Activated CD8-positive, alpha-beta T cell treated with anti-CD3 and anti-CD28 coated beads for 36 hours (primary cell): ENCODE measurements at regions not wholly inside any gene's neighbourhood (a gene's known extent, or its start where the extent isn't known, plus 50 kb on each side); places are given as distances from the start of the nearest gene placed in this dataset.

ENCODE experiments used
- ATAC-seq: fragments of 200-7000 bp; cut with Tn5 transposase; one replicate; pipeline ENCODE4 v1.10.0; 2021; ENCODE audit warnings: mild to moderate bottlenecking, moderate library complexity
- CTCF ChIA-PET: fragments of 350-600 bp; sonication (Branson Sonifier 250); formaldehyde crosslinking; loops from one replicate; lab custom pipeline; 2021; ENCODE audit warnings: antibody characterized with exemption; lab: Charles Lee
- POLR2A ChIA-PET: fragments of 350-600 bp; sonication (Branson Sonifier 250); formaldehyde crosslinking; loops from one replicate; lab custom pipeline; 2021; ENCODE audit warnings: antibody characterized with exemption; lab: Charles Lee
- DNase-seq: peaks from one replicate; pipeline ENCODE4 v3.0.0-alpha.2; 2020
- H3K27ac Mint-ChIP-seq: one replicate; pipeline ENCODE4 v1.8.0; 2021; ENCODE audit warnings: mild to moderate bottlenecking, mixed read lengths
- H3K27me3 Mint-ChIP-seq: one replicate; pipeline ENCODE4 v1.8.0; 2021; ENCODE audit warnings: mixed read lengths
- H3K36me3 Mint-ChIP-seq: one replicate; pipeline ENCODE4 v1.8.0; 2021; ENCODE audit warnings: low read depth, mixed read lengths
- H3K4me1 Mint-ChIP-seq: one replicate; pipeline ENCODE4 v1.8.0; 2021; ENCODE audit warnings: low read depth, mixed read lengths
- H3K4me3 Mint-ChIP-seq: one replicate; pipeline ENCODE4 v1.8.0; 2021; ENCODE audit warnings: mild to moderate bottlenecking, moderate library complexity, mixed read lengths
- H3K9me3 Mint-ChIP-seq: one replicate; pipeline ENCODE4 v1.8.0; 2021; ENCODE audit warnings: mixed read lengths
- CTCF ChIP-seq: fragments of 200-600 bp; IDR thresholded peaks from one replicate; pipeline ENCODE4 v1.8.0; 2022; ENCODE audit warnings: antibody characterized with exemption, mild to moderate bottlenecking
- intact Hi-C: fragments of 100-400 bp; cut with micrococcal nuclease; formaldehyde crosslinking; loops from one replicate; pipeline ENCODE4 v1.10.0; 2022

- ATAC-seq (no peak), DNase-seq (no peak)
- intact Hi-C loops, result no loop called here
- H3K9me3 Mint-ChIP-seq, result peaks cover 2% of the 10 kb centered on the region
- POLR2A ChIA-PET, result no interaction called here
- H3K27me3 Mint-ChIP-seq, result no peaks in the 10 kb centered on the region
- no peaks in the 10 kb centered on the region for H3K4me1 Mint-ChIP-seq
- H3K36me3 Mint-ChIP-seq, result no peaks in the 10 kb centered on the region
- no peak overlapping the region for H3K27ac Mint-ChIP-seq
- TF ChIP-seq CTCF, result no peak
- H3K4me3 Mint-ChIP-seq, result no peak overlapping the region
- CTCF ChIA-PET, result no interaction called here
Measured at GRCh38 chr14:87430810-87431209, 562.2 kb downstream of the GALC start.

- ChIA-PET POLR2A (no interaction called here), CTCF (no interaction called here)
- DNase-seq, result no peak
- ATAC-seq, result no peak
- Mint-ChIP-seq H3K4me3 (no peak overlapping the region), H3K36me3 (no peaks in the 10 kb centered on the region), H3K4me1 (no peaks in the 10 kb centered on the region), H3K27ac (no peak overlapping the region), H3K27me3 (no peaks in the 10 kb centered on the region), H3K9me3 (peaks cover 6% of the 10 kb centered on the region)
- TF ChIP-seq CTCF, result no peak
- intact Hi-C loops, result no loop called here
Measured at GRCh38 chr14:87430214-87430613, 562.8 kb downstream of the GALC start.

GRCh38 chr14:87419925-87420324 is 573.1 kb downstream of the GALC start:
- no peaks in the 10 kb centered on the region for H3K36me3 Mint-ChIP-seq
- ChIA-PET POLR2A (no interaction called here), CTCF (no interaction called here)
- no peaks in the 10 kb centered on the region for H3K4me1 Mint-ChIP-seq
- TF ChIP-seq CTCF, result no peak
- intact Hi-C loops, result no loop called here
- no peak overlapping the region for H3K27ac Mint-ChIP-seq
- H3K9me3 Mint-ChIP-seq, result peaks cover 2% of the 10 kb centered on the region
- H3K27me3 Mint-ChIP-seq, result no peaks in the 10 kb centered on the region
- no peak overlapping the region for H3K4me3 Mint-ChIP-seq
- ATAC-seq, result no peak
- no peak for DNase-seq

GRCh38 chr14:87411370-87411769 is 581.6 kb downstream of the GALC start:
- no peak overlapping the region for H3K27ac Mint-ChIP-seq
- DNase-seq, result no peak
- no peaks in the 10 kb centered on the region for H3K36me3 Mint-ChIP-seq
- ChIA-PET POLR2A (no interaction called here), CTCF (no interaction called here)
- intact Hi-C loops, result no loop called here
- no peak for ATAC-seq
- H3K4me1 Mint-ChIP-seq, result no peaks in the 10 kb centered on the region
- H3K4me3 Mint-ChIP-seq, result no peak overlapping the region
- H3K9me3 Mint-ChIP-seq, result no peaks in the 10 kb centered on the region
- no peak for TF ChIP-seq CTCF
- no peaks in the 10 kb centered on the region for H3K27me3 Mint-ChIP-seq

DNA sequence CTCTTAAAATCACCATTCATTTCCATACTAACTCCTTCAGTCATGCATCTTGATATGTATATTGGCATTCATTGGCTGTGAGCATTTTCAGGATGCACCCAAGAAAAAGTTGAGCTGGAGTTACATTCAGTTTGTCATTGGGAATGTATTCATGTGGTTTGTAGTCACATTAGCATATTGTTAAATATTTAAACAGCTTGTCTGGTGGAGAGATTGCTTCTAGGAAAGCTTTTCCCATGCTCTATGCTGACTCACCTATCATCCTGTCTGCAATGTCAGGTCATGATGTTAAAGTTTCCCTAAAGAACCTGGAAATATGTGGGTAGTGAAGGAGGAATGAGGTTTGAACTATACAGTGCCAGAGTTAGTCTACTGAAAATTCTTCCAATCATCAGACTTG is 583.6 kb downstream of the GALC start:
- ChIA-PET CTCF (no interaction called here), POLR2A (no interaction called here)
- ATAC-seq (no peak), DNase-seq (no peak)
- intact Hi-C loops, result no loop called here
- Mint-ChIP-seq H3K4me3 (no peak overlapping the region), H3K4me1 (no peaks in the 10 kb centered on the region), H3K9me3 (no peaks in the 10 kb centered on the region), H3K36me3 (no peaks in the 10 kb centered on the region), H3K27ac (no peak overlapping the region), H3K27me3 (no peaks in the 10 kb centered on the region)
- TF ChIP-seq CTCF, result no peak
